ENCODE measurements at regions not wholly inside any gene's neighbourhood (a gene's known extent, or its start where the extent isn't known, plus 50 kb on each side); places are given as distances from the start of the nearest gene placed in this dataset.
A peak's percentile ranks its signal among the peaks of the same experiment; 100 is the strongest.

DNA sequence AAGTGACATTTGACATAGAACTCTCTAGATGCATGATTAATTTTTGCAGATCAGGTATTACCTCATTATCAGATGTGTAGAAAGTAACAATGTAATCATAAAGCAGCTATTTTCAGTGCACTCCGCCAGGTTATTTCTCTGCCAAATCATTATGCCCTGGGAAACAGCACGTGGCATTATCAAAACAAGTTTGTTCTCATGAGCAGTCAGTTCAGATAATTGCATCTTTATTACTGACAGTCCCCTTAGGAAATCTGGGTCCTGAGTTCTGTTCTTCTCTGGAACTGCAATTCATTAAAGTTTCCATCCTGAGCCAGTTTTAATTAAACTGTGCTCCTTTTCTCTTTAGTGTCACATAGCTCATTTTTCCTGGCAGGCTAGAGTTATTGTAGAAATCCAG, 94.7 kb upstream of the KRR1 start:
- Histone ChIP-seq H2AFZ (ENCODE audit: low read length) (no peak overlapping the region), H3K27me3 (ENCODE audit: control insufficient read depth, insufficient read depth, low read length) (no peaks in the 10 kb centered on the region), H3K79me2 (ENCODE audit: control insufficient read depth, insufficient read depth, low read length) (no peaks in the 10 kb centered on the region), H3K9me3 (ENCODE audit: control insufficient read depth, insufficient read depth, low read depth, low read length) (no peaks in the 10 kb centered on the region), H3K4me1 (ENCODE audit: control insufficient read depth, extremely low read depth, insufficient read depth, low read length) (no peaks in the 10 kb centered on the region), H3K4me3 (replicated peaks in 1 of 4; ENCODE audit: control extremely low read depth in 1 of 4, insufficient read depth in 1 of 4, low read depth in 3 of 4, low read length in 4 of 4) (no peak overlapping the region), H3K4me2 (ENCODE audit: extremely low read depth, insufficient read depth, low read length) (no peak overlapping the region), H3K9ac (ENCODE audit: insufficient read depth, low read length) (no peak overlapping the region), H4K20me1 (ENCODE audit: control insufficient read depth, extremely low read depth, insufficient read depth, low read length) (no peaks in the 10 kb centered on the region), H3K36me3 (ENCODE audit: control insufficient read depth, insufficient read depth, low read length) (no peaks in the 10 kb centered on the region), H3K27ac (ENCODE audit: insufficient read depth, low read length) (no peak overlapping the region)
- DNase-seq (ENCODE audit: low read depth in 2 of 2) = peak in 1 of 2 donors; percentile 34
- TF ChIP-seq, protein P1, sequence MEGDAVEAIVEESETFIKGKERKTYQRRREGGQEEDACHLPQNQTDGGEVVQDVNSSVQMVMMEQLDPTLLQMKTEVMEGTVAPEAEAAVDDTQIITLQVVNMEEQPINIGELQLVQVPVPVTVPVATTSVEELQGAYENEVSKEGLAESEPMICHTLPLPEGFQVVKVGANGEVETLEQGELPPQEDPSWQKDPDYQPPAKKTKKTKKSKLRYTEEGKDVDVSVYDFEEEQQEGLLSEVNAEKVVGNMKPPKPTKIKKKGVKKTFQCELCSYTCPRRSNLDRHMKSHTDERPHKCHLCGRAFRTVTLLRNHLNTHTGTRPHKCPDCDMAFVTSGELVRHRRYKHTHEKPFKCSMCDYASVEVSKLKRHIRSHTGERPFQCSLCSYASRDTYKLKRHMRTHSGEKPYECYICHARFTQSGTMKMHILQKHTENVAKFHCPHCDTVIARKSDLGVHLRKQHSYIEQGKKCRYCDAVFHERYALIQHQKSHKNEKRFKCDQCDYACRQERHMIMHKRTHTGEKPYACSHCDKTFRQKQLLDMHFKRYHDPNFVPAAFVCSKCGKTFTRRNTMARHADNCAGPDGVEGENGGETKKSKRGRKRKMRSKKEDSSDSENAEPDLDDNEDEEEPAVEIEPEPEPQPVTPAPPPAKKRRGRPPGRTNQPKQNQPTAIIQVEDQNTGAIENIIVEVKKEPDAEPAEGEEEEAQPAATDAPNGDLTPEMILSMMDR (conservative IDR thresholded peaks at IDR 0.05 in 1 of 2, IDR thresholded peaks at IDR 0.05 in 1 of 2; ENCODE audit: low read depth in 1 of 2, low read length in 2 of 2) = no peak
- no peak for TF ChIP-seq EZH2 (IDR thresholded peaks at IDR 0.05; ENCODE audit: low read length, missing control alignments)

DNA sequence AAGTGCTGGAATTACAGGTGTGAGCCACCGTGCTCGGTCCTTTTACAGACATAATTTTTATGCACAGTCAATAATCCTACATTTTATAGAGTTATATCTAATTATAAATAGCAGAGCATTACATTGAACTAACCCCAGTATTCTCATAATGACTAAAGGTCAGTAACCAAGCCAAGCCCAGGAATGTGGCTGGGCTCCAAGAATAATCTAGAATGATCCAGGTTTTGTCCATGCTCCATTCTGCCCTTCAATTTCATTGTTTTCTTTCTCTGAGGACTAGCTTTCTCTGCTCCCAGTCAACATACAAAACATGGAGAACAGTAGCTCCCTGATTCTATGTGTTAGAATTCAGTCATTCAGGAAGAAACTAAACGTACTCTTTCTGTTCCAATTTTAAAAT, 92.1 kb upstream of the KRR1 start:
- Histone ChIP-seq H3K27ac (ENCODE audit: insufficient read depth, low read length) (no peak overlapping the region), H3K79me2 (ENCODE audit: control insufficient read depth, insufficient read depth, low read length) (no peaks in the 10 kb centered on the region), H3K4me2 (ENCODE audit: extremely low read depth, insufficient read depth, low read length) (no peak overlapping the region), H3K27me3 (ENCODE audit: control insufficient read depth, insufficient read depth, low read length) (no peaks in the 10 kb centered on the region), H3K4me3 (replicated peaks in 1 of 4; ENCODE audit: control extremely low read depth in 1 of 4, insufficient read depth in 1 of 4, low read depth in 3 of 4, low read length in 4 of 4) (no peak overlapping the region), H2AFZ (ENCODE audit: low read length) (no peak overlapping the region), H3K4me1 (ENCODE audit: control insufficient read depth, extremely low read depth, insufficient read depth, low read length) (no peaks in the 10 kb centered on the region), H3K36me3 (ENCODE audit: control insufficient read depth, insufficient read depth, low read length) (no peaks in the 10 kb centered on the region), H4K20me1 (ENCODE audit: control insufficient read depth, extremely low read depth, insufficient read depth, low read length) (no peaks in the 10 kb centered on the region), H3K9ac (ENCODE audit: insufficient read depth, low read length) (no peak overlapping the region), H3K9me3 (ENCODE audit: control insufficient read depth, insufficient read depth, low read depth, low read length) (no peaks in the 10 kb centered on the region)
- TF ChIP-seq EZH2 (IDR thresholded peaks at IDR 0.05; ENCODE audit: low read length, missing control alignments) = no peak
- TF ChIP-seq, protein P1 (conservative IDR thresholded peaks at IDR 0.05 in 1 of 2, IDR thresholded peaks at IDR 0.05 in 1 of 2; ENCODE audit: low read depth in 1 of 2, low read length in 2 of 2) = no peak
- DNase-seq (ENCODE audit: low read depth in 2 of 2) = peak in 1 of 2 donors; percentile 32

DNA sequence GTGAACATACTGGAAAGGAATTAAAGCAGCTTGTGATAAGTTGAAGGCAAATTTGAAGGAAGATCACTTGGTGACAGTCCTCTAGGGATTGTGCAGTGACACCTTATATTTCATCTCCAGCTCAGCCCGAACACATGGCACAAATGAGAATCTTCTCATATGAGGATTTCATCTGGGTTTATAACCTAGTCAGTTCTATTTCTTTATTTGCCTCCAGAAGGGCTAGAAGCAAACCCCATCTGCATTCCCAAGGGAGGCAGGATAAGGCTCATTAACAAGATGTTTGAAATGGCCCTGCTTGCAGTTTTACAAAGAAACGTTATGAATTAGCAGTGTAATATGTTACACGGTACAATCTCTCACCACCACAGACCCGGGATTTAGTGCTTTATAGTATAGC, 90.7 kb upstream of the KRR1 start:
- TF ChIP-seq, protein P1 (conservative IDR thresholded peaks at IDR 0.05 in 1 of 2, IDR thresholded peaks at IDR 0.05 in 1 of 2; ENCODE audit: low read depth in 1 of 2, low read length in 2 of 2) = no peak
- no peak for TF ChIP-seq EZH2 (IDR thresholded peaks at IDR 0.05; ENCODE audit: low read length, missing control alignments)
- no peak for DNase-seq (ENCODE audit: low read depth in 2 of 2)
- no peaks in the 10 kb centered on the region for H4K20me1 ChIP-seq (ENCODE audit: control insufficient read depth, extremely low read depth, insufficient read depth, low read length)

More for the DNA sequence above, 90.7 kb upstream of the KRR1 start:
- Histone ChIP-seq H3K4me1 (ENCODE audit: control insufficient read depth, extremely low read depth, insufficient read depth, low read length) (no peaks in the 10 kb centered on the region), H3K27ac (ENCODE audit: insufficient read depth, low read length) (no peak overlapping the region), H3K9ac (ENCODE audit: insufficient read depth, low read length) (no peak overlapping the region), H3K4me3 (replicated peaks in 1 of 4; ENCODE audit: control extremely low read depth in 1 of 4, insufficient read depth in 1 of 4, low read depth in 3 of 4, low read length in 4 of 4) (no peak overlapping the region), H2AFZ (ENCODE audit: low read length) (no peak overlapping the region), H3K79me2 (ENCODE audit: control insufficient read depth, insufficient read depth, low read length) (no peaks in the 10 kb centered on the region), H3K4me2 (ENCODE audit: extremely low read depth, insufficient read depth, low read length) (no peak overlapping the region), H3K27me3 (ENCODE audit: control insufficient read depth, insufficient read depth, low read length) (no peaks in the 10 kb centered on the region), H3K9me3 (ENCODE audit: control insufficient read depth, insufficient read depth, low read depth, low read length) (no peaks in the 10 kb centered on the region), H3K36me3 (ENCODE audit: control insufficient read depth, insufficient read depth, low read length) (no peaks in the 10 kb centered on the region)
